CD4-positive, alpha-beta memory T cell (primary cell): ENCODE measurements at regions not wholly inside any gene's neighbourhood (a gene's known extent, or its start where the extent isn't known, plus 50 kb on each side); places are given as distances from the start of the nearest gene placed in this dataset.

Experiments used
- CTCF ChIA-PET: fragments of 350-600 bp; sonication (Branson Sonifier 250); formaldehyde crosslinking; loops from one replicate; lab custom pipeline; 2021; ENCODE audit warnings: inconsistent platforms; ENCODE audit not compliant: partially characterized antibody; lab: Charles Lee
- POLR2A ChIA-PET: fragments of 350-600 bp; sonication (Branson Sonifier 250); formaldehyde crosslinking; loops from one replicate; lab custom pipeline; 2021; ENCODE audit not compliant: partially characterized antibody; lab: Charles Lee
- DNase-seq, 5 donors: peaks; one replicate each; pipeline versions ENCODE4 v3.0.0 to v3.0.0-alpha.2; 2020 to 2022; ENCODE audit warnings: mixed read lengths in 1 of 5
- H3K27ac ChIP-seq: one replicate; pipeline ENCODE4 v1.7.0; 2013; ENCODE audit warnings: low read depth, low read length
- H3K27me3 ChIP-seq: 2 replicates; pipeline ENCODE4 v1.7.0; 2013; ENCODE audit warnings: mild to moderate bottlenecking, low read length, moderate library complexity; ENCODE audit not compliant: insufficient read depth
- H3K36me3 ChIP-seq: 2 replicates; pipeline ENCODE4 v1.7.0; 2013; ENCODE audit warnings: mild to moderate bottlenecking, low read length, moderate library complexity; ENCODE audit not compliant: insufficient read depth
- H3K4me1 ChIP-seq: 2 replicates; pipeline ENCODE4 v1.7.0; 2013; ENCODE audit warnings: mild to moderate bottlenecking, low read length, moderate library complexity; ENCODE audit not compliant: insufficient read depth
- H3K4me3 ChIP-seq, 2 donors: one replicate each; pipeline ENCODE4 v1.7.0; 2013; ENCODE audit warnings: low read length in 2 of 2, mild to moderate bottlenecking in 1 of 2
- H3K9me3 ChIP-seq, 2 donors: one replicate each; pipeline ENCODE4 v1.7.0; 2013; ENCODE audit warnings: low read length in 2 of 2, control low read depth in 1 of 2; ENCODE audit not compliant: control insufficient read depth in 1 of 2
- H3K27ac Mint-ChIP-seq, 7 donors: one replicate each; pipeline ENCODE4 v1.8.0; 2020 to 2021; ENCODE audit warnings: mixed read lengths in 7 of 7, mild to moderate bottlenecking in 6 of 7, inconsistent platforms in 3 of 7, moderate library complexity in 3 of 7
- H3K27me3 Mint-ChIP-seq, 2 donors: one replicate each; pipeline ENCODE4 v1.8.0; 2020 to 2021; ENCODE audit warnings: mixed read lengths in 2 of 2
- H3K36me3 Mint-ChIP-seq, 2 donors: one replicate each; pipeline ENCODE4 v1.8.0; 2020 to 2021; ENCODE audit warnings: mixed read lengths in 2 of 2, inconsistent platforms in 1 of 2, mild to moderate bottlenecking in 1 of 2
- H3K4me1 Mint-ChIP-seq, 4 donors: one replicate each; pipeline ENCODE4 v1.8.0; 2020 to 2021; ENCODE audit warnings: mixed read lengths in 4 of 4, mild to moderate bottlenecking in 1 of 4
- H3K4me3 Mint-ChIP-seq, 8 donors: one replicate each; pipeline ENCODE4 v1.8.0; 2020 to 2021; ENCODE audit warnings: mixed read lengths in 8 of 8, mild to moderate bottlenecking in 7 of 8, moderate library complexity in 6 of 8, inconsistent platforms in 3 of 8
- H3K9me3 Mint-ChIP-seq, 8 donors: one replicate each; pipeline ENCODE4 v1.8.0; 2020 to 2021; ENCODE audit warnings: mixed read lengths in 8 of 8, mild to moderate bottlenecking in 5 of 8, inconsistent platforms in 3 of 8, moderate library complexity in 1 of 8
- intact Hi-C: fragments of 100-400 bp; cut with micrococcal nuclease; formaldehyde crosslinking; loops from one replicate; pipeline ENCODE4 v1.15.1; 2023

GRCh38 chr15:37223089-37223488 is 122.7 kb upstream of the MEIS2 start:
- Histone ChIP-seq H3K9me3 (no peaks in the 10 kb centered on the region), H3K4me3 (no peak overlapping the region), H3K36me3 (no peaks in the 10 kb centered on the region), H3K4me1 (no peaks in the 10 kb centered on the region), H3K27ac (no peak overlapping the region), H3K27me3 (no peaks in the 10 kb centered on the region)
- H3K9me3 Mint-ChIP-seq = no peaks in the 10 kb centered on the region
- H3K4me1 Mint-ChIP-seq = no peaks in the 10 kb centered on the region
- H3K27me3 Mint-ChIP-seq = no peaks in the 10 kb centered on the region
- H3K36me3 Mint-ChIP-seq = no peaks in the 10 kb centered on the region
- intact Hi-C loops = no loop called here
- H3K27ac Mint-ChIP-seq = no peak overlapping the region
- ChIA-PET CTCF (no interaction called here), POLR2A (no interaction called here)
- no peak for DNase-seq
- H3K4me3 Mint-ChIP-seq = no peak overlapping the region

- Mint-ChIP-seq H3K9me3 (peaks cover 0 to 3% (median 0%) of the 10 kb centered on the region in 8 donors), H3K4me3 (no peak overlapping the region), H3K27me3 (no peaks in the 10 kb centered on the region), H3K27ac (no peak overlapping the region), H3K4me1 (no peaks in the 10 kb centered on the region), H3K36me3 (no peaks in the 10 kb centered on the region)
- no peaks in the 10 kb centered on the region for H3K4me1 ChIP-seq
- no peaks in the 10 kb centered on the region for H3K36me3 ChIP-seq
- no peaks in the 10 kb centered on the region for H3K9me3 ChIP-seq
- DNase-seq = no peak
- no peaks in the 10 kb centered on the region for H3K27me3 ChIP-seq
- intact Hi-C loops = no loop called here
- POLR2A ChIA-PET = no interaction called here
- CTCF ChIA-PET = no interaction called here
- H3K27ac ChIP-seq = no peak overlapping the region
- no peak overlapping the region for H3K4me3 ChIP-seq
These were observed 129.7 kb upstream of the MEIS2 start for GRCh38 chr15:37229855-37230619.

- Mint-ChIP-seq H3K4me3 (no peak overlapping the region), H3K36me3 (no peaks in the 10 kb centered on the region), H3K27me3 (no peaks in the 10 kb centered on the region), H3K27ac (no peak overlapping the region), H3K9me3 (peaks cover 0 to 3% (median 0%) of the 10 kb centered on the region in 8 donors), H3K4me1 (no peaks in the 10 kb centered on the region)
- no peaks in the 10 kb centered on the region for H3K4me1 ChIP-seq
- CTCF ChIA-PET = no interaction called here
- POLR2A ChIA-PET = no interaction called here
- no peak for DNase-seq
- H3K4me3 ChIP-seq = no peak overlapping the region
- intact Hi-C loops = no loop called here
- H3K36me3 ChIP-seq = no peaks in the 10 kb centered on the region
- no peaks in the 10 kb centered on the region for H3K27me3 ChIP-seq
- no peaks in the 10 kb centered on the region for H3K9me3 ChIP-seq
- no peak overlapping the region for H3K27ac ChIP-seq
These were observed 145.0 kb upstream of the MEIS2 start for GRCh38 chr15:37245358-37245757.

- Mint-ChIP-seq H3K4me1 (no peaks in the 10 kb centered on the region), H3K36me3 (no peaks in the 10 kb centered on the region), H3K4me3 (no peak overlapping the region), H3K9me3 (peaks cover 0 to 3% (median 0%) of the 10 kb centered on the region in 8 donors), H3K27ac (no peak overlapping the region), H3K27me3 (no peaks in the 10 kb centered on the region)
- Histone ChIP-seq H3K9me3 (no peaks in the 10 kb centered on the region), H3K4me1 (no peaks in the 10 kb centered on the region), H3K27me3 (no peaks in the 10 kb centered on the region), H3K4me3 (no peak overlapping the region), H3K27ac (no peak overlapping the region), H3K36me3 (no peaks in the 10 kb centered on the region)
- no peak for DNase-seq
- POLR2A ChIA-PET = no interaction called here
- CTCF ChIA-PET = no interaction called here
- intact Hi-C loops = no loop called here
These were observed 145.7 kb upstream of the MEIS2 start for GRCh38 chr15:37246065-37246464.

- no peaks in the 10 kb centered on the region for H3K4me1 Mint-ChIP-seq
- Histone ChIP-seq H3K27ac (no peak overlapping the region), H3K27me3 (no peaks in the 10 kb centered on the region), H3K4me3 (no peak overlapping the region), H3K4me1 (no peaks in the 10 kb centered on the region), H3K36me3 (no peaks in the 10 kb centered on the region), H3K9me3 (no peaks in the 10 kb centered on the region)
- no peak overlapping the region for H3K4me3 Mint-ChIP-seq
- no peaks in the 10 kb centered on the region for H3K27me3 Mint-ChIP-seq
- intact Hi-C loops = no loop called here
- no peak overlapping the region for H3K27ac Mint-ChIP-seq
- DNase-seq = no peak
- no peaks in the 10 kb centered on the region for H3K36me3 Mint-ChIP-seq
- H3K9me3 Mint-ChIP-seq = peaks cover 0 to 4% (median 0%) of the 10 kb centered on the region in 8 donors
- CTCF ChIA-PET = no interaction called here
- POLR2A ChIA-PET = no interaction called here
These were observed 146.5 kb upstream of the MEIS2 start for GRCh38 chr15:37246856-37247255.

GRCh38 chr15:37249249-37249648 is 148.9 kb upstream of the MEIS2 start:
- peaks cover 0 to 1% (median 0%) of the 10 kb centered on the region in 4 donors for H3K4me1 Mint-ChIP-seq
- H3K27ac Mint-ChIP-seq = no peak overlapping the region
- Histone ChIP-seq H3K4me3 (no peak overlapping the region), H3K27me3 (no peaks in the 10 kb centered on the region), H3K4me1 (no peaks in the 10 kb centered on the region), H3K36me3 (no peaks in the 10 kb centered on the region), H3K27ac (no peak overlapping the region), H3K9me3 (no peaks in the 10 kb centered on the region)
- intact Hi-C loops = no loop called here
- peaks cover 0 to 4% (median 0%) of the 10 kb centered on the region in 8 donors for H3K9me3 Mint-ChIP-seq
- DNase-seq = no peak
- ChIA-PET POLR2A (no interaction called here), CTCF (no interaction called here)
- no peak overlapping the region for H3K4me3 Mint-ChIP-seq
- no peaks in the 10 kb centered on the region for H3K27me3 Mint-ChIP-seq
- H3K36me3 Mint-ChIP-seq = no peaks in the 10 kb centered on the region

GRCh38 chr15:37252530-37252929 is 152.2 kb upstream of the MEIS2 start:
- H3K4me3 ChIP-seq = no peak overlapping the region
- no peak for DNase-seq
- no peaks in the 10 kb centered on the region for H3K36me3 ChIP-seq
- H3K27ac ChIP-seq = no peak overlapping the region
- Mint-ChIP-seq H3K4me3 (no peak overlapping the region), H3K4me1 (peaks cover 0 to 1% (median 0%) of the 10 kb centered on the region in 4 donors), H3K36me3 (no peaks in the 10 kb centered on the region), H3K27me3 (no peaks in the 10 kb centered on the region), H3K27ac (no peak overlapping the region), H3K9me3 (peaks cover 0 to 4% (median under 1%) of the 10 kb centered on the region in 8 donors)
- H3K27me3 ChIP-seq = no peaks in the 10 kb centered on the region
- H3K4me1 ChIP-seq = no peaks in the 10 kb centered on the region
- POLR2A ChIA-PET = no interaction called here
- H3K9me3 ChIP-seq = no peaks in the 10 kb centered on the region
- intact Hi-C loops = no loop called here
- CTCF ChIA-PET = no interaction called here
